22Rv1 (cell line): ENCODE measurements at regions not wholly inside any gene's neighbourhood (a gene's known extent, or its start where the extent isn't known, plus 50 kb on each side); places are given as distances from the start of the nearest gene placed in this dataset.

Source experiments
- H3K27ac ChIP-seq: fragments of 450-650 bp; 2 replicates; pipeline ENCODE4 v1.5.1; 2017
- CTCF ChIP-seq: fragments of 450-650 bp; IDR thresholded peaks from 2 replicates; pipeline ENCODE4 v1.5.1; 2017; ENCODE audit warnings: mild to moderate bottlenecking
- ZFX ChIP-seq: fragments of 450-650 bp; IDR thresholded peaks from 2 replicates; pipeline ENCODE4 v1.6.1; 2017; ENCODE audit warnings: antibody characterized with exemption, borderline replicate concordance

- no peak for TF ChIP-seq CTCF
- TF ChIP-seq ZFX: no peak
- H3K27ac ChIP-seq: no peak overlapping the region
Measured at GRCh38 chr11:119899997-119900396, 171.0 kb upstream of the NECTIN1 start.

GRCh38 chr11:119897576-119897975 lies 168.6 kb upstream of the NECTIN1 start:
- TF ChIP-seq CTCF: no peak
- H3K27ac ChIP-seq: no peak overlapping the region

GRCh38 chr11:119897046-119897440 lies 168.0 kb upstream of the NECTIN1 start:
- H3K27ac ChIP-seq: no peak overlapping the region
- TF ChIP-seq ZFX (no peak), CTCF (no peak)

- no peak for TF ChIP-seq CTCF
- TF ChIP-seq ZFX: no peak
Measured at GRCh38 chr11:119896387-119897045, 167.5 kb upstream of the NECTIN1 start.

GRCh38 chr11:119895981-119896380 lies 167.0 kb upstream of the NECTIN1 start:
- no peak for TF ChIP-seq ZFX
- TF ChIP-seq CTCF: no peak
- H3K27ac ChIP-seq: no peak overlapping the region

More at GRCh38 chr11:119896387-119897045, 167.5 kb upstream of the NECTIN1 start:
- H3K27ac ChIP-seq: no peak overlapping the region

- TF ChIP-seq CTCF (no peak), ZFX (no peak)
- no peak overlapping the region for H3K27ac ChIP-seq
Measured at GRCh38 chr11:119894916-119895315, 165.9 kb upstream of the NECTIN1 start.

GRCh38 chr11:119892311-119892808 lies 163.4 kb upstream of the NECTIN1 start:
- no peak for TF ChIP-seq CTCF
- no peak for TF ChIP-seq ZFX
- H3K27ac ChIP-seq: no peak overlapping the region
